Caco-2 (cell line): ENCODE measurements at regions not wholly inside any gene's neighbourhood (a gene's known extent, or its start where the extent isn't known, plus 50 kb on each side); places are given as distances from the start of the nearest gene placed in this dataset.

ENCODE experiments used
- BruUV-seq: library from RNA; stranded (reverse); fragments of 400-500 nt; replicated peaks from 2 replicates; lab custom pipeline; 2021; lab: Mats Ljungman, UMichigan
- CTCF ChIA-PET: fragments of 300-600 bp; sonication (Branson Sonifier 250); formaldehyde crosslinking; loops from one replicate; lab custom pipeline; 2022; ENCODE audit warnings: antibody characterized with exemption; lab: Charles Lee
- POLR2A ChIA-PET: fragments of 300-600 bp; sonication (Branson Sonifier 250); formaldehyde crosslinking; loops from one replicate; lab custom pipeline; 2022; ENCODE audit warnings: antibody characterized with exemption; lab: Charles Lee
- DNase-seq, 2 experiments: peaks; one replicate each; pipeline versions ENCODE4 v3.0.0 to v3.0.0-alpha.2; 2020 to 2022
- H3K27me3 ChIP-seq: replicated peaks from 2 replicates; pipeline ENCODE4 v1.6.0; 2011; ENCODE audit warnings: low read length; ENCODE audit not compliant: control insufficient read depth, insufficient read depth
- H3K36me3 ChIP-seq: 2 replicates; pipeline ENCODE4 v1.5.1; 2011; ENCODE audit warnings: low read length; ENCODE audit not compliant: control insufficient read depth, insufficient read depth
- H3K4me1 ChIP-seq: fragments of 250-450 bp; sonication (Bioruptor Pico); 2 replicates; pipeline ENCODE4 v1.5.1; 2020; ENCODE audit warnings: mild to moderate bottlenecking
- H3K4me3 ChIP-seq: 2 replicates; pipeline ENCODE4 v1.5.1; 2011; ENCODE audit warnings: low read depth, mild to moderate bottlenecking, control low read depth, low read length
- H3K9me3 ChIP-seq: fragments of 250-450 bp; sonication (Bioruptor Pico); 2 replicates; pipeline ENCODE4 v1.5.1; 2020; ENCODE audit warnings: mild to moderate bottlenecking, moderate library complexity
- H3K27ac Mint-ChIP-seq: one replicate; pipeline ENCODE4 v1.8.0; 2022; ENCODE audit warnings: mixed read lengths; ENCODE audit not compliant: unreplicated experiment
- H3K27me3 Mint-ChIP-seq: one replicate; pipeline ENCODE4 v1.8.0; 2022; ENCODE audit warnings: mixed read lengths; ENCODE audit not compliant: insufficient read depth, unreplicated experiment
- H3K36me3 Mint-ChIP-seq: one replicate; pipeline ENCODE4 v1.8.0; 2022; ENCODE audit warnings: mild to moderate bottlenecking, mixed read lengths; ENCODE audit not compliant: insufficient read depth, unreplicated experiment
- H3K4me1 Mint-ChIP-seq: one replicate; pipeline ENCODE4 v1.8.0; 2022; ENCODE audit warnings: low read depth, mixed read lengths; ENCODE audit not compliant: unreplicated experiment
- H3K4me3 Mint-ChIP-seq: one replicate; pipeline ENCODE4 v1.8.0; 2022; ENCODE audit warnings: mild to moderate bottlenecking, moderate library complexity, mixed read lengths; ENCODE audit not compliant: unreplicated experiment
- H3K9me3 Mint-ChIP-seq: one replicate; pipeline ENCODE4 v1.8.0; 2022; ENCODE audit warnings: mixed read lengths; ENCODE audit not compliant: unreplicated experiment
- intact Hi-C: fragments of 100-400 bp; cut with micrococcal nuclease; formaldehyde crosslinking; loops from one replicate; pipeline ENCODE4 v1.10.0; 2022; ENCODE audit not compliant: unreplicated experiment
- TF ChIP-seq, protein P1 (sequence below), 2 experiments: fragments of 200-600 bp in 1 of 2; IDR thresholded peaks; 1 replicate in 1 of 2; 2 replicates in 1 of 2; pipeline versions ENCODE4 v1.5.1 to v1.8.0; 2011 to 2022; ENCODE audit warnings: antibody characterized with exemption in 1 of 2, control low read depth in 1 of 2, inconsistent platforms in 1 of 2, low read depth in 1 of 2, low read length in 1 of 2, mild to moderate bottlenecking in 1 of 2, moderate library complexity in 1 of 2; ENCODE audit not compliant: insufficient read depth in 1 of 2, severe bottlenecking in 1 of 2, unreplicated experiment in 1 of 2

GRCh38 chr18:66083078-66083477 is 332.3 kb downstream of the CDH7 start:
- TF ChIP-seq, protein P1, sequence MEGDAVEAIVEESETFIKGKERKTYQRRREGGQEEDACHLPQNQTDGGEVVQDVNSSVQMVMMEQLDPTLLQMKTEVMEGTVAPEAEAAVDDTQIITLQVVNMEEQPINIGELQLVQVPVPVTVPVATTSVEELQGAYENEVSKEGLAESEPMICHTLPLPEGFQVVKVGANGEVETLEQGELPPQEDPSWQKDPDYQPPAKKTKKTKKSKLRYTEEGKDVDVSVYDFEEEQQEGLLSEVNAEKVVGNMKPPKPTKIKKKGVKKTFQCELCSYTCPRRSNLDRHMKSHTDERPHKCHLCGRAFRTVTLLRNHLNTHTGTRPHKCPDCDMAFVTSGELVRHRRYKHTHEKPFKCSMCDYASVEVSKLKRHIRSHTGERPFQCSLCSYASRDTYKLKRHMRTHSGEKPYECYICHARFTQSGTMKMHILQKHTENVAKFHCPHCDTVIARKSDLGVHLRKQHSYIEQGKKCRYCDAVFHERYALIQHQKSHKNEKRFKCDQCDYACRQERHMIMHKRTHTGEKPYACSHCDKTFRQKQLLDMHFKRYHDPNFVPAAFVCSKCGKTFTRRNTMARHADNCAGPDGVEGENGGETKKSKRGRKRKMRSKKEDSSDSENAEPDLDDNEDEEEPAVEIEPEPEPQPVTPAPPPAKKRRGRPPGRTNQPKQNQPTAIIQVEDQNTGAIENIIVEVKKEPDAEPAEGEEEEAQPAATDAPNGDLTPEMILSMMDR (IDR thresholded peaks at IDR 0.05; ENCODE audit: insufficient read depth in 1 of 2, low read depth in 1 of 2, low read length in 1 of 2, severe bottlenecking in 1 of 2, unreplicated experiment in 1 of 2), result no peak

DNA sequence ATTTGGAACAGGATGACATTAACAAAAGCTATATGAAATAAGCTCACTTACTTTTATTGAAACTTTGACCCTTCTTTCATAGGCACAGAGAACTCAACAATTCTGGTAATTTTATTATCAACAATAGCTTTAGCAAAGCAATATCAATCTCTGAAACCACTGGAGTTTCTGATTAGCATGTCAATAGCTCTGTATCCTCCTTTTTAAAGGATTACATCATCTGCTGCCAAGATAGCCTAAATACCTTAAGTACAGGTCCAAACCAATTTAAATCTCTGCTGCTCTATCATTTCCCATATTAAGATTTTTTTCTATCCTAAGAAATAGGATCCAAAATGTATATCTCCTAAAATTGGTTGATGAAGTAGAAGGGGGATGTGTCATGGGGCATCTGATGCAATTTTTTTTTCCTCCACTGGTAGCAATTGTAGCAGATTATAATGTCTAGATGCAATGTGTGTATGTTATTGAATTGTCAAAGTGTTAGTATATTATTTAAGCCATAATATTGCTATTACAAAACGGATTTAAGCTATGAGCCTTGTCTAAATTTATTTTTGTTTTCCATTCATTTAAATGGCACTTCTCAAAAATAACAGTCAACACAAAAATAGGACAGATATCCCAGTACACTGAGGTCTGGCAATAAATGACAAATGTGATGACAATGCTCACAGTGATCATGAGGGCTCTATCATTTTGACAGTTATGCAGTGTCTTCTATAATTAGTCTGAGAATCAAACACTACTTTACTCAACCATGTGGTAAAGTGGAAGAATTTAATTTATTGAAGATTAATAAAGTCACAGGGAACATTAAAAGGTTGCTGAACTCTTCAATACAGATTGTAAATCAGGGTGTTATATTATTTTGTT is 328.4 kb downstream of the CDH7 start:
- no peaks in the 10 kb centered on the region for H3K27me3 Mint-ChIP-seq

More at GRCh38 chr18:66083078-66083477, 332.3 kb downstream of the CDH7 start:
- H3K9me3 ChIP-seq, result no peaks in the 10 kb centered on the region
- no peaks in the 10 kb centered on the region for H3K4me1 Mint-ChIP-seq
- H3K9me3 Mint-ChIP-seq, result no peaks in the 10 kb centered on the region
- no peaks in the 10 kb centered on the region for H3K4me1 ChIP-seq
- H3K36me3 ChIP-seq, result no peaks in the 10 kb centered on the region
- no peaks in the 10 kb centered on the region for H3K27me3 ChIP-seq
- ChIA-PET CTCF (no interaction called here), POLR2A (no interaction called here)
- intact Hi-C loops, result no loop called here
- no peaks in the 10 kb centered on the region for H3K27me3 Mint-ChIP-seq
- no TSS peak for BruUV-seq
- DNase-seq, result no peak
- no peak overlapping the region for H3K4me3 ChIP-seq
- H3K4me3 Mint-ChIP-seq, result no peak overlapping the region
- H3K36me3 Mint-ChIP-seq, result no peaks in the 10 kb centered on the region
- H3K27ac Mint-ChIP-seq, result no peak overlapping the region

GRCh38 chr18:66077066-66077465 is 326.3 kb downstream of the CDH7 start:
- TF ChIP-seq, protein P1 (IDR thresholded peaks at IDR 0.05; ENCODE audit: insufficient read depth in 1 of 2, low read depth in 1 of 2, low read length in 1 of 2, severe bottlenecking in 1 of 2, unreplicated experiment in 1 of 2), result no peak
- no peaks in the 10 kb centered on the region for H3K4me1 Mint-ChIP-seq
- no peaks in the 10 kb centered on the region for H3K27me3 Mint-ChIP-seq
- no TSS peak for BruUV-seq
- H3K36me3 Mint-ChIP-seq, result no peaks in the 10 kb centered on the region
- Histone ChIP-seq H3K27me3 (no peaks in the 10 kb centered on the region), H3K36me3 (no peaks in the 10 kb centered on the region), H3K4me3 (no peak overlapping the region), H3K4me1 (no peaks in the 10 kb centered on the region), H3K9me3 (no peaks in the 10 kb centered on the region)
- DNase-seq, result no peak
- CTCF ChIA-PET, result no interaction called here
- intact Hi-C loops, result no loop called here
- POLR2A ChIA-PET, result no interaction called here
- H3K4me3 Mint-ChIP-seq, result no peak overlapping the region
- no peak overlapping the region for H3K27ac Mint-ChIP-seq
- H3K9me3 Mint-ChIP-seq, result no peaks in the 10 kb centered on the region

More for the DNA sequence above, 328.4 kb downstream of the CDH7 start:
- Histone ChIP-seq H3K4me3 (no peak overlapping the region), H3K27me3 (no peaks in the 10 kb centered on the region), H3K4me1 (no peaks in the 10 kb centered on the region), H3K9me3 (no peaks in the 10 kb centered on the region), H3K36me3 (no peaks in the 10 kb centered on the region)
- Mint-ChIP-seq H3K4me3 (no peak overlapping the region), H3K4me1 (no peaks in the 10 kb centered on the region), H3K27ac (no peak overlapping the region), H3K36me3 (no peaks in the 10 kb centered on the region), H3K9me3 (no peaks in the 10 kb centered on the region)
- TF ChIP-seq, protein P1 (IDR thresholded peaks at IDR 0.05; ENCODE audit: insufficient read depth in 1 of 2, low read depth in 1 of 2, low read length in 1 of 2, severe bottlenecking in 1 of 2, unreplicated experiment in 1 of 2), result no peak
- no TSS peak for BruUV-seq
- no peak for DNase-seq
- ChIA-PET POLR2A (no interaction called here), CTCF (no interaction called here)
- intact Hi-C loops, result no loop called here
